HepG2 (cell line): ENCODE measurements at regions not wholly inside any gene's neighbourhood (a gene's known extent, or its start where the extent isn't known, plus 50 kb on each side); places are given as distances from the start of the nearest gene placed in this dataset.

Experiments used
- ATAC-seq: fragments of 200-7000 bp; cut with Tn5 transposase; 3 replicates; pipeline ENCODE4 v1.9.1; 2020; ENCODE audit warnings: mild to moderate bottlenecking, moderate library complexity
- BruUV-seq: library from RNA; stranded (reverse); fragments of 400-500 nt; replicated peaks from 2 replicates; lab custom pipeline; 2021; lab: Mats Ljungman, UMichigan
- CTCF ChIA-PET: fragments of 300-600 bp; formaldehyde crosslinking; extraction: SDS; loops from one replicate; lab custom pipeline; 2021; ENCODE audit warnings: low total read pairs, inconsistent platforms, low intra/inter-chr PET ratio; lab: Yijun Ruan, JAX
- POLR2A ChIA-PET: fragments of 350-600 bp; sonication (Branson Sonifier 250); formaldehyde crosslinking; loops from one replicate; lab custom pipeline; 2020; ENCODE audit warnings: antibody characterized with exemption, inconsistent platforms; lab: Yijun Ruan, JAX
- DNase-seq: peaks from one replicate; pipeline ENCODE4 v3.0.0-alpha.2; 2015; ENCODE audit warnings: low spot score
- FAIRE-seq: peaks from 3 replicates; lab custom pipeline; 2011; peaks lifted over from hg19 to GRCh38; lab: Jason Lieb, UNC
- H2AFZ ChIP-seq: one replicate; pipeline ENCODE4 v1.6.1; 2011; ENCODE audit warnings: low read length, inconsistent platforms
- H3K27ac ChIP-seq: fragments of 300-600 bp; 3 replicates; pipeline ENCODE4 v1.8.0; 2011; ENCODE audit warnings: mixed run types, mild to moderate bottlenecking, mixed read lengths, low read length, inconsistent platforms; ENCODE audit not compliant: insufficient read depth; ENCODE audit errors: extremely low read length
- H3K27me3 ChIP-seq, 2 experiments: fragments of 200-600 bp in 1 of 2; 2 replicates in 1 of 2; 3 replicates in 1 of 2; pipeline versions ENCODE4 v1.6.0 to v1.8.0; 2011; ENCODE audit warnings: low read length in 2 of 2, mild to moderate bottlenecking in 2 of 2, moderate library complexity in 2 of 2, inconsistent platforms in 1 of 2; ENCODE audit not compliant: insufficient read depth in 2 of 2, control insufficient read depth in 1 of 2
- H3K36me3 ChIP-seq, 2 experiments: fragments of 200-600 bp in 1 of 2; replicated peaks in 1 of 2; 2 replicates in 1 of 2; 3 replicates in 1 of 2; pipeline versions ENCODE4 v1.5.1 to v1.8.0; 2011; ENCODE audit warnings: low read length in 2 of 2, inconsistent platforms in 1 of 2; ENCODE audit not compliant: insufficient read depth in 2 of 2, control insufficient read depth in 1 of 2
- H3K4me1 ChIP-seq: 2 replicates; pipeline ENCODE4 v1.5.1; 2012; ENCODE audit warnings: low read length, inconsistent platforms; ENCODE audit not compliant: insufficient read depth
- H3K4me2 ChIP-seq: 2 replicates; pipeline ENCODE4 v1.6.0; 2011; ENCODE audit warnings: low read depth, low read length, inconsistent platforms
- H3K4me3 ChIP-seq, 3 experiments: fragments of 200-600 bp in 1 of 3; sonication (generic), shearing (Covaris generic) in 1 of 3; replicated peaks in 1 of 3; 2 replicates each; pipeline ENCODE4 v1.5.1; 2011 to 2016; ENCODE audit warnings: low read length in 3 of 3, inconsistent platforms in 2 of 3, low read depth in 2 of 3, mild to moderate bottlenecking in 2 of 3, control low read depth in 1 of 3, mixed read lengths in 1 of 3; ENCODE audit not compliant: insufficient read depth in 1 of 3
- H3K79me2 ChIP-seq: one replicate; pipeline ENCODE4 v1.6.1; 2011; ENCODE audit warnings: low read length, inconsistent platforms; ENCODE audit not compliant: insufficient read depth
- H3K9ac ChIP-seq: 2 replicates; pipeline ENCODE4 v1.6.0; 2011; ENCODE audit warnings: mild to moderate bottlenecking, low read depth, low read length, inconsistent platforms; ENCODE audit not compliant: insufficient read depth
- H3K9me3 ChIP-seq: 2 replicates; pipeline ENCODE4 v1.5.1; 2012; ENCODE audit warnings: mild to moderate bottlenecking, low read length
- H4K20me1 ChIP-seq: 2 replicates; pipeline ENCODE4 v1.6.0; 2011; ENCODE audit warnings: inconsistent platforms, mild to moderate bottlenecking, low read length, moderate library complexity; ENCODE audit not compliant: insufficient read depth
- BRD4 ChIP-seq: sonication (generic); formaldehyde crosslinking; IDR thresholded peaks from 2 replicates; pipeline ENCODE4 v1.4.0; 2020; ENCODE audit warnings: missing genetic modification reagents
- HHEX ChIP-seq: IDR thresholded peaks from 2 replicates; pipeline ENCODE4 v1.6.1; 2016; ENCODE audit warnings: control low read depth
- RXRA ChIP-seq: sonication (generic); formaldehyde crosslinking; IDR thresholded peaks from 2 replicates; pipeline ENCODE4 v1.5.1; 2020; ENCODE audit warnings: missing genetic modification reagents
- TOPORS ChIP-seq: sonication (generic); formaldehyde crosslinking; IDR thresholded peaks from 2 replicates; pipeline ENCODE4 v1.8.0; 2023; ENCODE audit warnings: mild to moderate bottlenecking, missing genetic modification reagents
- ZIK1 ChIP-seq: sonication (generic); formaldehyde crosslinking; IDR thresholded peaks from 2 replicates; pipeline ENCODE4 v1.5.0; 2020; ENCODE audit warnings: mild to moderate bottlenecking, low read depth, missing genetic modification reagents, borderline replicate concordance
- ZNF205 ChIP-seq: IDR thresholded peaks from 2 replicates; pipeline ENCODE4 v1.6.1; 2018; ENCODE audit warnings: missing biosample characterization, missing genetic modification reagents
- ZNF34 ChIP-seq: sonication (generic); formaldehyde crosslinking; IDR thresholded peaks from 2 replicates; pipeline ENCODE4 v1.4.0; 2020; ENCODE audit warnings: mild to moderate bottlenecking, missing genetic modification reagents, borderline replicate concordance
- ZNF607 ChIP-seq: sonication (generic); formaldehyde crosslinking; IDR thresholded peaks from 2 replicates; pipeline ENCODE4 v1.5.1; 2020; ENCODE audit warnings: missing genetic modification reagents, mild to moderate bottlenecking, borderline replicate concordance
- ZNF670 ChIP-seq: sonication (generic); formaldehyde crosslinking; IDR thresholded peaks from 2 replicates; pipeline ENCODE4 v1.8.0; 2022; ENCODE audit warnings: mild to moderate bottlenecking, missing genetic modification reagents, borderline replicate concordance
- ZNF776 ChIP-seq: sonication (generic); formaldehyde crosslinking; IDR thresholded peaks from 2 replicates; pipeline ENCODE4 v1.4.0; 2020; ENCODE audit warnings: mild to moderate bottlenecking, missing genetic modification reagents
- WGBS: methylation state at CpG from one replicate; pipeline ENCODE4 v1.1.6; 2017; ENCODE audit warnings: low lambda C conversion rate; 5-methylcytosine and 5-hydroxymethylcytosine counted together
- in situ Hi-C: cut with HindIII; loops from 2 replicates; pipeline ENCODE4 v1.10.0; 2017; ENCODE audit warnings: low pct_unique_long_range_greater_than_20kb; ENCODE audit not compliant: extremely low pct_ligation_motif_present
- intact Hi-C: fragments of 100-400 bp; cut with micrococcal nuclease; formaldehyde crosslinking; loops from one replicate; pipeline ENCODE4 v1.10.0; 2022; ENCODE audit not compliant: unreplicated experiment
- TF ChIP-seq, protein P1 (sequence below): sonication (generic); formaldehyde crosslinking; IDR thresholded peaks from 2 replicates; pipeline ENCODE4 v1.4.0; 2020; ENCODE audit warnings: missing genetic modification reagents; ENCODE audit errors: not compliant biosample characterization
- TF ChIP-seq, protein P2 (sequence below): sonication (generic); formaldehyde crosslinking; IDR thresholded peaks from 2 replicates; pipeline ENCODE4 v1.5.0; 2020; ENCODE audit warnings: missing genetic modification reagents
- TF ChIP-seq, protein P3 (sequence below): sonication (generic); formaldehyde crosslinking; IDR thresholded peaks from 2 replicates; pipeline ENCODE4 v1.4.0; 2020; ENCODE audit warnings: missing genetic modification reagents, borderline replicate concordance

DNA sequence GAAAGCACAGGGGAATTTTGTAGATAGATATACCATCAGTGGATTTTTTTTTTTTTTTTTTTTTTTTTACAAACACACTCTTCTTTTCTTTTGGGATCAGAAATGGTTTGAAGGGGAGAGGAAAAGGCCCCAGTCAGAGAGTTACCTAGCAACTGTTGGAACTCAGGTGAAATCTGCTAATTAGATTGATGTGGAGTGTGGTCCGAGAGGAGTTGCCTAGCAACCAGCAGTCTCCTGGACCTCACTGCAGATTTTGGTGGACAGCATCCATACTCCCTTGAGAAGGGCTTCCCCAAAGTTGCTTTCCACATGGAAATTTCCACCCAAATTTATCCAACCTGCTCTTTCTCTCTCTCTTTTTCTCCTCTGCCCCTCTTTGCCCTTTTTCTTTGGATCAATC, 165.4 kb downstream of the UTP18 start:
- BruUV-seq: no TSS peak
- DNase-seq (no peak), FAIRE-seq (no peak), ATAC-seq (no peak)
- H3K9ac ChIP-seq: no peak overlapping the region
- no peaks in the 10 kb centered on the region for H3K9me3 ChIP-seq
- no peak overlapping the region for H3K4me2 ChIP-seq
- POLR2A ChIA-PET: no interaction called here
- no peak overlapping the region for H3K4me3 ChIP-seq
- no peaks in the 10 kb centered on the region for H3K4me1 ChIP-seq
- H3K27me3 ChIP-seq: no peaks in the 10 kb centered on the region
- H3K27ac ChIP-seq: no peak overlapping the region
- CTCF ChIA-PET: no interaction called here
- H3K36me3 ChIP-seq: no peaks in the 10 kb centered on the region
- H4K20me1 ChIP-seq: no peaks in the 10 kb centered on the region
- in situ Hi-C loops (loop anchor here (10.0 kb wide), 1 partner anchor 69 kb away; no protein-coding TSS in a partner anchor), intact Hi-C loops (no loop called here)
- no peaks in the 10 kb centered on the region for H3K79me2 ChIP-seq
- TF ChIP-seq BRD4 (CRISPR knock-in tag) (no peak), ZNF607 (CRISPR knock-in tag) (no peak), ZNF34 (CRISPR knock-in tag) (no peak), HHEX (CRISPR knock-in tag) (no peak), ZNF670 (CRISPR knock-in tag) (no peak), ZNF776 (CRISPR knock-in tag) (no peak), ZNF205 (no peak), ZIK1 (CRISPR knock-in tag) (no peak), RXRA (CRISPR knock-in tag) (no peak), TOPORS (CRISPR knock-in tag) (no peak)
- TF ChIP-seq, protein P1, sequence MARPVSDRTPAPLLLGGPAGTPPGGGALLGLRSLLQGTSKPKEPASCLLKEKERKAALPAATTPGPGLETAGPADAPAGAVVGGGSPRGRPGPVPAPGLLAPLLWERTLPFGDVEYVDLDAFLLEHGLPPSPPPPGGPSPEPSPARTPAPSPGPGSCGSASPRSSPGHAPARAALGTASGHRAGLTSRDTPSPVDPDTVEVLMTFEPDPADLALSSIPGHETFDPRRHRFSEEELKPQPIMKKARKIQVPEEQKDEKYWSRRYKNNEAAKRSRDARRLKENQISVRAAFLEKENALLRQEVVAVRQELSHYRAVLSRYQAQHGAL (CRISPR knock-in tag): no peak
- TF ChIP-seq, protein P2, sequence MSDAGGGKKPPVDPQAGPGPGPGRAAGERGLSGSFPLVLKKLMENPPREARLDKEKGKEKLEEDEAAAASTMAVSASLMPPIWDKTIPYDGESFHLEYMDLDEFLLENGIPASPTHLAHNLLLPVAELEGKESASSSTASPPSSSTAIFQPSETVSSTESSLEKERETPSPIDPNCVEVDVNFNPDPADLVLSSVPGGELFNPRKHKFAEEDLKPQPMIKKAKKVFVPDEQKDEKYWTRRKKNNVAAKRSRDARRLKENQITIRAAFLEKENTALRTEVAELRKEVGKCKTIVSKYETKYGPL (CRISPR knock-in tag): no peak
- TF ChIP-seq, protein P3, sequence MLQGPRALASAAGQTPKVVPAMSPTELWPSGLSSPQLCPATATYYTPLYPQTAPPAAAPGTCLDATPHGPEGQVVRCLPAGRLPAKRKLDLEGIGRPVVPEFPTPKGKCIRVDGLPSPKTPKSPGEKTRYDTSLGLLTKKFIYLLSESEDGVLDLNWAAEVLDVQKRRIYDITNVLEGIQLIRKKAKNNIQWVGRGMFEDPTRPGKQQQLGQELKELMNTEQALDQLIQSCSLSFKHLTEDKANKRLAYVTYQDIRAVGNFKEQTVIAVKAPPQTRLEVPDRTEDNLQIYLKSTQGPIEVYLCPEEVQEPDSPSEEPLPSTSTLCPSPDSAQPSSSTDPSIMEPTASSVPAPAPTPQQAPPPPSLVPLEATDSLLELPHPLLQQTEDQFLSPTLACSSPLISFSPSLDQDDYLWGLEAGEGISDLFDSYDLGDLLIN (CRISPR knock-in tag): no peak
- no peak overlapping the region for H2AFZ ChIP-seq
- 19% methylated on average over 1 of the region's 1 CpG for WGBS
